Activated CD8-positive, alpha-beta memory T cell treated with anti-CD3 and anti-CD28 coated beads for 1 hour (primary cell): ENCODE measurements at regions not wholly inside any gene's neighbourhood (a gene's known extent, or its start where the extent isn't known, plus 50 kb on each side); places are given as distances from the start of the nearest gene placed in this dataset.
"Not testable (repeated sequence)": the region's sequence is repeated elsewhere in the genome, so short reads cannot be mapped to it uniquely, and the experiment has no call there.

Experiments
- DNase-seq, 2 donors: peaks; one replicate each; pipeline ENCODE4 v3.0.0-alpha.2; 2020; ENCODE audit warnings: low read depth in 1 of 2; ENCODE audit errors: extremely low read depth in 1 of 2

- DNase-seq = no peak
Observed at GRCh38 chrX:136975684-136976470, 57.9 kb downstream of the GPR101 start.

GRCh38 chrX:136967966-136968365, 65.8 kb downstream of the GPR101 start:
- DNase-seq = no peak

GRCh38 chrX:136963973-136964372, 69.8 kb downstream of the GPR101 start:
- DNase-seq = no peak

GRCh38 chrX:136961594-136962135, 72.1 kb downstream of the GPR101 start:
- no peak for DNase-seq

GRCh38 chrX:136954930-136955329, 74.4 kb upstream of the RBMX start:
- no peak for DNase-seq

GRCh38 chrX:136953867-136954787, 73.6 kb upstream of the RBMX start:
- peak; percentile 1 to 21 for DNase-seq

- DNase-seq = no peak
Observed at GRCh38 chrX:136950211-136950610, 69.7 kb upstream of the RBMX start.

- DNase-seq = no peak
Observed at GRCh38 chrX:136941396-136942337, 61.1 kb upstream of the RBMX start.

- no peak for DNase-seq
Observed at GRCh38 chrX:136936183-136936549, 55.6 kb upstream of the RBMX start.

- DNase-seq = not testable (repeated sequence)
Observed at GRCh38 chrX:136935533-136936182, 55.1 kb upstream of the RBMX start.

- not testable (repeated sequence) for DNase-seq
Observed at GRCh38 chrX:136934652-136935051, 54.1 kb upstream of the RBMX start.

GRCh38 chrX:136933611-136934145, 53.2 kb upstream of the RBMX start:
- DNase-seq = no peak

GRCh38 chrX:136931661-136932060, 51.1 kb upstream of the RBMX start:
- DNase-seq = no peak
